H9 (cell line): ENCODE measurements at regions not wholly inside any gene's neighbourhood (a gene's known extent, or its start where the extent isn't known, plus 50 kb on each side); places are given as distances from the start of the nearest gene placed in this dataset.

ENCODE experiments used
- DNase-seq: peaks from one replicate; pipeline ENCODE4 v3.0.0-alpha.2; 2017
- H2AFZ ChIP-seq: one replicate; pipeline ENCODE4 v1.6.1; 2013; ENCODE audit warnings: mild to moderate bottlenecking, low read length, control low read depth, moderate library complexity
- H2AK5ac ChIP-seq: 2 replicates; pipeline ENCODE4 v1.6.1; 2013; ENCODE audit warnings: low read length, control low read depth, mixed read lengths; ENCODE audit not compliant: insufficient read length
- H2BK120ac ChIP-seq: one replicate; pipeline ENCODE4 v1.6.1; 2013; ENCODE audit warnings: low read depth, mild to moderate bottlenecking, low read length, control low read depth, inconsistent platforms; ENCODE audit not compliant: poor library complexity, severe bottlenecking
- H2BK12ac ChIP-seq: 2 replicates; pipeline ENCODE4 v1.6.1; 2013; ENCODE audit warnings: low read length, control low read depth, mixed read lengths, low read depth; ENCODE audit not compliant: insufficient read length
- H2BK15ac ChIP-seq: 2 replicates; pipeline ENCODE4 v1.6.1; 2013; ENCODE audit warnings: low read depth, low read length, control low read depth
- H2BK20ac ChIP-seq: one replicate; pipeline ENCODE4 v1.6.1; 2013; ENCODE audit warnings: low read depth, mild to moderate bottlenecking, low read length, control low read depth, inconsistent platforms; ENCODE audit not compliant: poor library complexity, severe bottlenecking
- H2BK5ac ChIP-seq: 2 replicates; pipeline ENCODE4 v1.6.1; 2013; ENCODE audit warnings: low read length, control low read depth, mixed read lengths; ENCODE audit not compliant: insufficient read length
- H3K14ac ChIP-seq: 2 replicates; pipeline ENCODE4 v1.6.1; 2013; ENCODE audit warnings: low read length, control low read depth; ENCODE audit not compliant: insufficient read depth
- H3K18ac ChIP-seq: 2 replicates; pipeline ENCODE4 v1.6.1; 2013; ENCODE audit warnings: low read depth, mild to moderate bottlenecking, mixed read lengths, low read length, control low read depth; ENCODE audit not compliant: insufficient read length
- H3K23ac ChIP-seq: 2 replicates; pipeline ENCODE4 v1.6.1; 2013; ENCODE audit warnings: low read length, control low read depth, mixed read lengths, low read depth; ENCODE audit not compliant: insufficient read length
- H3K23me2 ChIP-seq: 2 replicates; pipeline ENCODE4 v1.6.1; 2013; ENCODE audit warnings: low read depth, mild to moderate bottlenecking, mixed read lengths, low read length, control low read depth; ENCODE audit not compliant: insufficient read length, poor library complexity, severe bottlenecking
- H3K27ac ChIP-seq: 2 replicates; pipeline ENCODE4 v1.5.1; 2013; ENCODE audit warnings: low read length, control low read depth, mixed read lengths, low read depth; ENCODE audit not compliant: insufficient read length
- H3K27me3 ChIP-seq: 2 replicates; pipeline ENCODE4 v1.6.1; 2013; ENCODE audit warnings: low read length, control low read depth, inconsistent platforms; ENCODE audit not compliant: insufficient read depth
- H3K4ac ChIP-seq: 2 replicates; pipeline ENCODE4 v1.6.1; 2013; ENCODE audit warnings: low read depth, mild to moderate bottlenecking, control low read depth, inconsistent platforms, low read length, moderate library complexity
- H3K4me1 ChIP-seq: 2 replicates; pipeline ENCODE4 v1.6.1; 2013; ENCODE audit warnings: low read length, control low read depth, inconsistent platforms; ENCODE audit not compliant: insufficient read depth
- H3K4me2 ChIP-seq: 2 replicates; pipeline ENCODE4 v1.6.1; 2013; ENCODE audit warnings: low read length, control low read depth, mixed read lengths; ENCODE audit not compliant: insufficient read length, insufficient read depth
- H3K56ac ChIP-seq: 2 replicates; pipeline ENCODE4 v1.6.1; 2013; ENCODE audit warnings: low read depth, mild to moderate bottlenecking, mixed read lengths, low read length, control low read depth; ENCODE audit not compliant: insufficient read length
- H3K79me1 ChIP-seq: 2 replicates; pipeline ENCODE4 v1.6.1; 2013; ENCODE audit warnings: low read depth, mild to moderate bottlenecking, moderate library complexity, low read length, control low read depth, inconsistent platforms; ENCODE audit not compliant: insufficient read depth, poor library complexity, severe bottlenecking
- H3K79me2 ChIP-seq: 2 replicates; pipeline ENCODE4 v1.6.1; 2013; ENCODE audit warnings: low read length, control low read depth, inconsistent platforms; ENCODE audit not compliant: insufficient read depth
- H3K9ac ChIP-seq: 2 replicates; pipeline ENCODE4 v1.6.1; 2013; ENCODE audit warnings: low read length, control low read depth, mixed read lengths; ENCODE audit not compliant: insufficient read length; ENCODE audit errors: extremely low read depth
- H3K9me3 ChIP-seq: one replicate; pipeline ENCODE4 v1.6.1; 2013; ENCODE audit warnings: low read depth, low read length, inconsistent platforms; ENCODE audit not compliant: control insufficient read depth
- H3T11ph ChIP-seq: one replicate; pipeline ENCODE4 v1.6.1; 2013; ENCODE audit warnings: mild to moderate bottlenecking, low read length, control low read depth, inconsistent platforms
- H4K20me1 ChIP-seq: one replicate; pipeline ENCODE4 v1.6.1; 2013; ENCODE audit not compliant: control insufficient read depth, insufficient read length, insufficient read depth
- H4K5ac ChIP-seq: 2 replicates; pipeline ENCODE4 v1.6.1; 2013; ENCODE audit warnings: low read depth, mild to moderate bottlenecking, mixed read lengths, low read length, control low read depth; ENCODE audit not compliant: insufficient read length
- H4K8ac ChIP-seq: replicated peaks from 2 replicates; pipeline ENCODE4 v1.6.1; 2013; ENCODE audit warnings: low read length, control low read depth, mixed read lengths, low read depth; ENCODE audit not compliant: insufficient read length
- H4K91ac ChIP-seq: 2 replicates; pipeline ENCODE4 v1.6.1; 2013; ENCODE audit warnings: low read depth, mild to moderate bottlenecking, moderate library complexity, mixed read lengths, low read length, control low read depth; ENCODE audit not compliant: insufficient read length
- H3K27ac Mint-ChIP-seq, 3 experiments: 2 replicates in 2 of 3; 3 replicates in 1 of 3; pipeline ENCODE4 v1.8.0; 2020 to 2021; ENCODE audit warnings: mixed read lengths in 3 of 3, mild to moderate bottlenecking in 1 of 3, moderate library complexity in 1 of 3
- H3K27me3 Mint-ChIP-seq: 2 replicates; pipeline ENCODE4 v1.8.0; 2021; ENCODE audit warnings: low read depth, mild to moderate bottlenecking, moderate library complexity, mixed read lengths
- H3K36me3 Mint-ChIP-seq, 3 experiments: 2 replicates in 2 of 3; 3 replicates in 1 of 3; pipeline ENCODE4 v1.8.0; 2020 to 2021; ENCODE audit warnings: low read depth in 3 of 3, mixed read lengths in 3 of 3; ENCODE audit not compliant: insufficient read depth in 1 of 3
- H3K4me1 Mint-ChIP-seq, 2 experiments: 2 replicates each; pipeline ENCODE4 v1.8.0; 2020; ENCODE audit warnings: mixed read lengths in 2 of 2
- H3K4me3 Mint-ChIP-seq, 2 experiments: 2 replicates in 1 of 2; 3 replicates in 1 of 2; pipeline ENCODE4 v1.8.0; 2020 to 2021; ENCODE audit warnings: mild to moderate bottlenecking in 2 of 2, mixed read lengths in 2 of 2, moderate library complexity in 1 of 2
- H3K9me3 Mint-ChIP-seq, 2 experiments: 2 replicates in 1 of 2; 3 replicates in 1 of 2; pipeline ENCODE4 v1.8.0; 2020; ENCODE audit warnings: mild to moderate bottlenecking in 2 of 2, mixed read lengths in 2 of 2, moderate library complexity in 1 of 2
- TF ChIP-seq, protein P1 (sequence below): fragments of 200-600 bp; sonication (generic); conservative IDR thresholded peaks from 3 replicates; pipeline ENCODE4 v1.8.0; 2021; ENCODE audit warnings: antibody characterized with exemption, mild to moderate bottlenecking

DNA sequence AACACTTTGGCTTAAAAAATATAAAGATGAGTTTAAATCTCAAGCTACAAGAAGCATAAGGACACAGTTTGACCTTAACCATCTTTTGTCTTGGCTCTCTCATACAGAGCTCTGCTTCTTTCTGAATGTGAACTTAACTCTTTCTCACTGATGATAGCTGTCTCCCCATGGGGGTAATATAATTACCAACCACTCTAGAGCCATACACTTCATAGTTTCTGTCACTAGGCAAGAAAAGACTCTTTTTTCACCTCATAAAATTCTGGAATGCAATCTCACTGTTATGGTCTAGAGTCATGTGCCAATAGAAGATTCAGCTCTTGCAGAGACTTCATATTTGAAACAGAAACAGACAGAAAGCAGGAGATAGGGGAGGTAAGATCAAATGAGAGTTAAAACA, 481.7 kb upstream of the AGA start:
- no peak overlapping the region for H2AFZ ChIP-seq
- H3K23ac ChIP-seq = no peak overlapping the region
- no peaks in the 10 kb centered on the region for H3K23me2 ChIP-seq
- no peak overlapping the region for H3T11ph ChIP-seq
- no peak overlapping the region for H3K18ac ChIP-seq
- H4K91ac ChIP-seq = no peak overlapping the region
- no peaks in the 10 kb centered on the region for H3K79me1 ChIP-seq
- no peak overlapping the region for H3K9ac ChIP-seq
- H2BK12ac ChIP-seq = no peak overlapping the region
- H4K8ac ChIP-seq = no peak overlapping the region
- H3K9me3 ChIP-seq = no peaks in the 10 kb centered on the region
- no peak overlapping the region for H2BK5ac ChIP-seq
- H2BK15ac ChIP-seq = no peak overlapping the region
- no peak overlapping the region for H3K4me3 Mint-ChIP-seq
- H2AK5ac ChIP-seq = no peak overlapping the region
- H3K4me1 ChIP-seq = no peaks in the 10 kb centered on the region
- no peak overlapping the region for H2BK20ac ChIP-seq
- DNase-seq = no peak
- no peak overlapping the region for H3K56ac ChIP-seq
- no peak overlapping the region for H3K14ac ChIP-seq
- H3K36me3 Mint-ChIP-seq = peaks cover 0 to 10% (median 0%) of the 10 kb centered on the region in 3 experiments; a peak in 4 of 7 replicates
- H4K5ac ChIP-seq = no peak overlapping the region
- no peaks in the 10 kb centered on the region for H3K79me2 ChIP-seq
- H3K9me3 Mint-ChIP-seq = peaks cover 4 to 8% of the 10 kb centered on the region in 2 experiments; a peak in 4 of 5 replicates
- no peaks in the 10 kb centered on the region for H3K4me1 Mint-ChIP-seq
- no peaks in the 10 kb centered on the region for H3K27me3 ChIP-seq
- H3K27me3 Mint-ChIP-seq = no peaks in the 10 kb centered on the region
- H3K4me2 ChIP-seq = no peak overlapping the region
- H3K4ac ChIP-seq = no peak overlapping the region
- no peak overlapping the region for H3K27ac ChIP-seq
- TF ChIP-seq, protein P1, sequence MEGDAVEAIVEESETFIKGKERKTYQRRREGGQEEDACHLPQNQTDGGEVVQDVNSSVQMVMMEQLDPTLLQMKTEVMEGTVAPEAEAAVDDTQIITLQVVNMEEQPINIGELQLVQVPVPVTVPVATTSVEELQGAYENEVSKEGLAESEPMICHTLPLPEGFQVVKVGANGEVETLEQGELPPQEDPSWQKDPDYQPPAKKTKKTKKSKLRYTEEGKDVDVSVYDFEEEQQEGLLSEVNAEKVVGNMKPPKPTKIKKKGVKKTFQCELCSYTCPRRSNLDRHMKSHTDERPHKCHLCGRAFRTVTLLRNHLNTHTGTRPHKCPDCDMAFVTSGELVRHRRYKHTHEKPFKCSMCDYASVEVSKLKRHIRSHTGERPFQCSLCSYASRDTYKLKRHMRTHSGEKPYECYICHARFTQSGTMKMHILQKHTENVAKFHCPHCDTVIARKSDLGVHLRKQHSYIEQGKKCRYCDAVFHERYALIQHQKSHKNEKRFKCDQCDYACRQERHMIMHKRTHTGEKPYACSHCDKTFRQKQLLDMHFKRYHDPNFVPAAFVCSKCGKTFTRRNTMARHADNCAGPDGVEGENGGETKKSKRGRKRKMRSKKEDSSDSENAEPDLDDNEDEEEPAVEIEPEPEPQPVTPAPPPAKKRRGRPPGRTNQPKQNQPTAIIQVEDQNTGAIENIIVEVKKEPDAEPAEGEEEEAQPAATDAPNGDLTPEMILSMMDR = no peak
- H3K27ac Mint-ChIP-seq = no peak overlapping the region
- H4K20me1 ChIP-seq = no peaks in the 10 kb centered on the region
- H2BK120ac ChIP-seq = no peak overlapping the region
